ENCODE measurements at regions not wholly inside any gene's neighbourhood (a gene's known extent, or its start where the extent isn't known, plus 50 kb on each side); places are given as distances from the start of the nearest gene placed in this dataset.

DNA sequence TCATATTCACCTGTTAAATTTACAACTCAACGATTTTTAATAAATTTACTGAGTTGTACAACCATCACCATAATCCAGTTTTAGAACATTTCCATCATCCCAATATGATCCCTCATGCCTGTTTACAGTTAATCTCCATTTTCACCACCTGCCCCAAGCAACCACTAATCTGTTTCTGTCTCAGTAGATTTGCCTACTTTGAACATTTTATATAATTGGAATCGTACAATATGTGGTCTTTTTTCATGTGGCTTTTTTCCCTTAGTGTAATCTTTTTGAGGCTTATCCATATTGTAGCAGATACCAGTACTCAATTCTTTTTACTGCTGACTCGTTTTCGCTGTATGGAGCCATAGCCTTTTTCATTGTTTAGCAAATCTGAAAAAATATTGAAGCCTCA lies 123.3 kb upstream of the STT3B start (continued):
- no peak for TF ChIP-seq SRSF1 (optimal IDR thresholded peaks at IDR 0.05; ENCODE audit: low read depth, low read length)

DNA sequence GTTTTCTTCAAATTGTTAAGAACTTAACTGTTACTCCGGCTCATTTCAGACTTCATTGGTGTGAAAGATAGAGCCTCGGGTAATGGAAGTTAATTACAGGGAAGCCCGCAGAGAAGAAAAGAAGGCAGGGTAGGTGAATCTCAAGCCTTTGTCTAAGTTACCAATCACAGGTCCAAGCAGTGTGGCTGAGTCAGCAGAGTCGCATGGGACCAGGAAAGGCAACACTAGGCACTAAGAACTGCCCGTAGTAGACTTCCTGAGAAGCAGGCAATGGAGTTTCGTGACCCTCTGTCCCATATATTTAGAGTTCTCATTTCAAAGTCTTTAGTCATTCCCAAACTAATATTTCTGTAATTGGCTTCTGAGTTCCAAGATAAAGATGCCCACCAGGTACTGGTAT lies 122.9 kb upstream of the STT3B start:
- no peaks in the 10 kb centered on the region for H3K27me3 ChIP-seq (ENCODE audit: control insufficient read depth in 1 of 2, insufficient read depth in 2 of 2, low read length in 2 of 2)
- H3K4me1 ChIP-seq (ENCODE audit: insufficient read depth, low read length), result 0 out of 2 replicates have a peak, but pooled peaks cover 7% of the 10 kb centered on the region
- no TSS peak for BruUV-seq (replicated peaks)
- DNase-seq (ENCODE audit: low spot score) (no peak), FAIRE-seq (no peak), ATAC-seq (no peak)
- no peak for TF ChIP-seq ZNF530 (CRISPR knock-in tag; IDR thresholded peaks at IDR 0.05; ENCODE audit: low read depth)
- TF ChIP-seq NONO (IDR thresholded peaks at IDR 0.05), result no peak
- no peak for TF ChIP-seq NONO (CRISPR knock-in tag; conservative IDR thresholded peaks at IDR 0.05)
- TF ChIP-seq, protein P1, sequence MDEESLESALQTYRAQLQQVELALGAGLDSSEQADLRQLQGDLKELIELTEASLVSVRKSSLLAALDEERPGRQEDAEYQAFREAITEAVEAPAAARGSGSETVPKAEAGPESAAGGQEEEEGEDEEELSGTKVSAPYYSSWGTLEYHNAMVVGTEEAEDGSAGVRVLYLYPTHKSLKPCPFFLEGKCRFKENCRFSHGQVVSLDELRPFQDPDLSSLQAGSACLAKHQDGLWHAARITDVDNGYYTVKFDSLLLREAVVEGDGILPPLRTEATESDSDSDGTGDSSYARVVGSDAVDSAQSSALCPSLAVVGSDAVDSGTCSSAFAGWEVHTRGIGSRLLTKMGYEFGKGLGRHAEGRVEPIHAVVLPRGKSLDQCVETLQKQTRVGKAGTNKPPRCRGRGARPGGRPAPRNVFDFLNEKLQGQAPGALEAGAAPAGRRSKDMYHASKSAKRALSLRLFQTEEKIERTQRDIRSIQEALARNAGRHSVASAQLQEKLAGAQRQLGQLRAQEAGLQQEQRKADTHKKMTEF (CRISPR knock-in tag; IDR thresholded peaks at IDR 0.05), result no peak
- TF ChIP-seq GATA4 (IDR thresholded peaks at IDR 0.05; ENCODE audit: borderline replicate concordance, low read depth), result no peak
- TF ChIP-seq, protein P2, sequence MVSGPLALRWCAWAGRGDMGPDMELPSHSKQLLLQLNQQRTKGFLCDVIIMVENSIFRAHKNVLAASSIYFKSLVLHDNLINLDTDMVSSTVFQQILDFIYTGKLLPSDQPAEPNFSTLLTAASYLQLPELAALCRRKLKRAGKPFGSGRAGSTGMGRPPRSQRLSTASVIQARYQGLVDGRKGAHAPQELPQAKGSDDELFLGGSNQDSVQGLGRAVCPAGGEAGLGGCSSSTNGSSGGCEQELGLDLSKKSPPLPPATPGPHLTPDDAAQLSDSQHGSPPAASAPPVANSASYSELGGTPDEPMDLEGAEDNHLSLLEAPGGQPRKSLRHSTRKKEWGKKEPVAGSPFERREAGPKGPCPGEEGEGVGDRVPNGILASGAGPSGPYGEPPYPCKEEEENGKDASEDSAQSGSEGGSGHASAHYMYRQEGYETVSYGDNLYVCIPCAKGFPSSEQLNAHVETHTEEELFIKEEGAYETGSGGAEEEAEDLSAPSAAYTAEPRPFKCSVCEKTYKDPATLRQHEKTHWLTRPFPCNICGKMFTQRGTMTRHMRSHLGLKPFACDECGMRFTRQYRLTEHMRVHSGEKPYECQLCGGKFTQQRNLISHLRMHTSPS (CRISPR knock-in tag; IDR thresholded peaks at IDR 0.05; ENCODE audit: low read depth), result no peak
- no peaks in the 10 kb centered on the region for H4K20me1 ChIP-seq (ENCODE audit: insufficient read depth, low read length)
- no peaks in the 10 kb centered on the region for H3K9me3 ChIP-seq (ENCODE audit: low read length)
- WGBS (ENCODE audit: low lambda C conversion rate), result 76% methylated on average over 6 of the region's 6 CpGs
- H3K9ac ChIP-seq (ENCODE audit: insufficient read depth, low read depth, low read length), result no peak overlapping the region
- no peak overlapping the region for H2AFZ ChIP-seq (ENCODE audit: low read length)
- CTCF ChIA-PET (ENCODE audit: low intra/inter-chr PET ratio, low total read pairs), result no interaction called here
- no peak overlapping the region for H3K27ac ChIP-seq (ENCODE audit: extremely low read length, insufficient read depth, low read length)
- no peaks in the 10 kb centered on the region for H3K79me2 ChIP-seq (ENCODE audit: insufficient read depth, low read length)
- POLR2A ChIA-PET, result no interaction called here
- H3K4me2 ChIP-seq (ENCODE audit: low read depth, low read length), result no peak overlapping the region
- in situ Hi-C loops (cut with HindIII; ENCODE audit: extremely low pct_ligation_motif_present, low pct_unique_long_range_greater_than_20kb) (no loop called here), intact Hi-C loops (cut with micrococcal nuclease; ENCODE audit: unreplicated experiment) (no loop called here)
- no peaks in the 10 kb centered on the region for H3K36me3 ChIP-seq (replicated peaks in 1 of 2; ENCODE audit: control insufficient read depth in 1 of 2, insufficient read depth in 2 of 2, low read length in 2 of 2)
- no peak overlapping the region for H3K4me3 ChIP-seq (replicated peaks in 1 of 3; ENCODE audit: insufficient read depth in 1 of 3, low read depth in 2 of 3, low read length in 3 of 3)

Measured in HepG2 (cell line).